ENCODE measurements at regions not wholly inside any gene's neighbourhood (a gene's known extent, or its start where the extent isn't known, plus 50 kb on each side); places are given as distances from the start of the nearest gene placed in this dataset.

- Histone ChIP-seq H3K9me2 (ENCODE audit: insufficient read depth) (no peaks in the 10 kb centered on the region), H3F3A (replicated peaks; ENCODE audit: low read depth) (no peaks in the 10 kb centered on the region), H3K4me3 (no peak overlapping the region), H3K36me3 (ENCODE audit: insufficient read depth) (no peaks in the 10 kb centered on the region), H3K27ac (ENCODE audit: low read depth) (no peak overlapping the region), H3K79me2 (replicated peaks; ENCODE audit: insufficient read depth) (no peaks in the 10 kb centered on the region), H4K20me1 (replicated peaks; ENCODE audit: insufficient read depth) (no peaks in the 10 kb centered on the region), H2AFZ (no peak overlapping the region), H3K4me1 (ENCODE audit: insufficient read depth) (peaks cover 9% of the 10 kb centered on the region; the same call in 1 of the 2 replicates), H3K27me3 (ENCODE audit: insufficient read depth) (no peaks in the 10 kb centered on the region), H3K4me2 (no peak overlapping the region)
- Mint-ChIP-seq H3K27ac (no peak overlapping the region), H3K4me1 (peaks cover 15% of the 10 kb centered on the region), H3K36me3 (ENCODE audit: low read depth) (no peaks in the 10 kb centered on the region), H3K4me3 (no peak overlapping the region), H3K9me3 (no peaks in the 10 kb centered on the region), H3K27me3 (ENCODE audit: insufficient read depth, low read depth, poor library complexity) (no peaks in the 10 kb centered on the region)
- no peak for TF ChIP-seq ZNF331 (CRISPR knock-in tag; IDR thresholded peaks at IDR 0.05; ENCODE audit: low read depth)
- no peak for TF ChIP-seq STAT1 (IDR thresholded peaks at IDR 0.05; ENCODE audit: unreplicated experiment)
- TF ChIP-seq REST (IDR thresholded peaks at IDR 0.05; ENCODE audit: unreplicated experiment) = no peak
- TF ChIP-seq ZNF114 (CRISPR knock-in tag; IDR thresholded peaks at IDR 0.05) = no peak
- TF ChIP-seq EZH2phosphoT487 (IDR thresholded peaks at IDR 0.05; ENCODE audit: unreplicated experiment) = no peak
- no peak for TF ChIP-seq EZH2 (IDR thresholded peaks at IDR 0.05; ENCODE audit: low read depth, unreplicated experiment)
- TF ChIP-seq CREB1 (CRISPR knock-in tag; IDR thresholded peaks at IDR 0.05; ENCODE audit: low read depth) = no peak
- no peak for TF ChIP-seq NANOG (IDR thresholded peaks at IDR 0.05; ENCODE audit: borderline replicate concordance)
- no peak for TF ChIP-seq POLR2AphosphoS5 (IDR thresholded peaks at IDR 0.05; ENCODE audit: low read depth)
- no peak for TF ChIP-seq ETS1 (IDR thresholded peaks at IDR 0.05)
- no peak for TF ChIP-seq CTCF (conservative IDR thresholded peaks at IDR 0.05; ENCODE audit: low read depth in 2 of 2)
- no peak for TF ChIP-seq ZNF462 (CRISPR knock-in tag; IDR thresholded peaks at IDR 0.05)
- no peak for TF ChIP-seq JUNB (IDR thresholded peaks at IDR 0.05; ENCODE audit: unreplicated experiment)
- no peak for ATAC-seq
- no peak for DNase-seq (ENCODE audit: low spot score)
Observed at GRCh38 chr4:149985981-149986380, 92.3 kb upstream of the DCLK2 start.
